Globus pallidus (tissue), 1 donor: ENCODE measurements at regions not wholly inside any gene's neighbourhood (a gene's known extent, or its start where the extent isn't known, plus 50 kb on each side); places are given as distances from the start of the nearest gene placed in this dataset.

Source experiments
- DNase-seq: peaks from one replicate; pipeline ENCODE4 v3.0.0-alpha.2; 2015; ENCODE audit warnings: low spot score

GRCh38 chr9:1757186-1757585, 258.0 kb upstream of the SMARCA2 start:
- no peak for DNase-seq

GRCh38 chr9:1759009-1759408, 256.1 kb upstream of the SMARCA2 start:
- no peak for DNase-seq

GRCh38 chr9:1759771-1760300, 255.3 kb upstream of the SMARCA2 start:
- DNase-seq, result no peak

- no peak for DNase-seq
Measured at GRCh38 chr9:1761807-1762206, 253.3 kb upstream of the SMARCA2 start.

DNA sequence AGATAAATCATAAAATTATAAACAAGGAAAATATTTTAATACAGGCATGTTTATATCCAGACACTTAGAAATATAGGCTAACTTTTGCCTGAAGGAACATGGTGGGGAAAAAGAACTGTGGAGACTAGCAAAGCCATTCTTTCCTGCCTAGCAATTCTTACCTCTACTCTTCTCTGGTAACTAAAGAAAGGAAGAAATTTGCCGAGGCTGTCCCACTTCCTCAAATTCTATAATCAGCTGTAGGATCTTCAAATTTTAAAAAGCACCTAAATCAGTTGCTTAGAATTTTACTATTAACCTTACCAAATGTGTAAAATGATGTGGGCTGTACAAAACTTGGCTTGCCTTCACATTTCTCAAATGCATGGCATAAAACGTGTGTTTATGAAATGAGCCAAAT, 249.1 kb upstream of the SMARCA2 start:
- DNase-seq, result no peak

DNA sequence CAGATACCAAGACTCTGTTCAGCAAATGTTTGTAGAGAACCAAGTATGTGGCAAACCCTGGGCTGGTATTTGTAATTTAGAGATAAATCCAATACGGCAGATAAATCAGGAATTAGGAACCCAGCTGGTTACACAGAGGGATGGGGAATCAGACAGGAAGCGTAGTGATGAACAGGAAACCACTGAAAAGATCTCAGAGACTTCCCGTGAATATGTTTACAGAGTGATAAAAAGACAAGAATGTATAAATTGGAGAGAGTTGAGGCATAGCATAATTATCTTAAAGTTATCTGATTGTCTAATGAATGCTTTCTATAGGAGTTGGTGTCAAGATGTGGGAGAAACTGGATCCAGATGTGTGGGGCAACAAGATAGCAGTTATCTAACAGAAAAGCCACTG, 246.6 kb upstream of the SMARCA2 start:
- no peak for DNase-seq

DNA sequence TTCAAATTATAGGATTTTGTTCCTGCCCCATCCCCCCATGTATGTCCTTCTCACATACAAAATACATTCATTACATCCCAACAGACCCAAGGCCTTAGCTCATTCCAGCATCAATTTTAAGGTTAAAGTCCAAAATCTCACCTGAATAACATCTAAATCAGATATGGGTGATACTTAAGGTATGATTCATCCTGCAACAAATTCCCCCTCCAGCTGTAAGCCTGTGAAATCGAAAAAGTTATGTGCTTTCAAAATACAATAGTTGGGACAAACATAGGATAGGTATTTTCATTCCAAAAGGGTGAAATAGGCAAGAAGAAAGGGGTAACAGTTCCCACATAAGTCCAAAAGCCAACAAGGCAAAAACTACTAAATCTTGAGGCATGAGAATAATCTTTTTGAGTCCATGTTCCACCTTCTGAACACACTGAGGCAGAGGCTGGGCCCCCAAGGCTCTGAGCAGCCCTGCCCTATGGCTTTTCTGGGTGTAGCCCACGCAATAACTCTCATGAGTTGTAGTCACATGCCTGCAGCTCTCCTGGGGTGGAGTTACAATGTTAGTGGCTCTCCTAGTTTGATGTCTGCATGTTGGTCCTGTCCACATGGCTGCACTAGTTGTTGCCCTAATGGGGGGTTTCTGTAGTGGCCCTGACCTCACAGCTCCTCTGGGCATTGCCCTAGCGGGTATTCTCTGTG, 243.9 kb upstream of the SMARCA2 start:
- no peak for DNase-seq

DNA sequence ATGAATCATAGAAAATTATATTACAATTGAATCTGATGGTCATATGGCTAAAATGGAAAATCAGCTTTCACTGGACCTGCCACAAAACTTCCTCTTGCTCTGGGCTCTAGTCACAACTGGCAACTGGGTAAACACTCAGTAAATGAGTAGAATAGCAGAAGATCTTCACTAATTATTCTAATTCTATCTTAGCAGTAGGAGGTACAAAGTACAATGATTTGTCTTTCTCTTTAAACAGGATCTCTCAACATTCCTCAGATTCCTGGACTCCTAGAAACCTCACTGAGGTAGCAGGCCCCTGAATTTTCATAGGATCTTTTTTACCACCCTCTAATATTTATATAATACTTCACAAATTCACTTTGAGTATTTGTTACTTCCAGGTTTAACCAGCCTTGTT, 239.9 kb upstream of the SMARCA2 start:
- DNase-seq, result no peak

GRCh38 chr9:1776668-1777067, 238.5 kb upstream of the SMARCA2 start:
- DNase-seq, result no peak

GRCh38 chr9:1791191-1791590, 224.0 kb upstream of the SMARCA2 start:
- no peak for DNase-seq

DNA sequence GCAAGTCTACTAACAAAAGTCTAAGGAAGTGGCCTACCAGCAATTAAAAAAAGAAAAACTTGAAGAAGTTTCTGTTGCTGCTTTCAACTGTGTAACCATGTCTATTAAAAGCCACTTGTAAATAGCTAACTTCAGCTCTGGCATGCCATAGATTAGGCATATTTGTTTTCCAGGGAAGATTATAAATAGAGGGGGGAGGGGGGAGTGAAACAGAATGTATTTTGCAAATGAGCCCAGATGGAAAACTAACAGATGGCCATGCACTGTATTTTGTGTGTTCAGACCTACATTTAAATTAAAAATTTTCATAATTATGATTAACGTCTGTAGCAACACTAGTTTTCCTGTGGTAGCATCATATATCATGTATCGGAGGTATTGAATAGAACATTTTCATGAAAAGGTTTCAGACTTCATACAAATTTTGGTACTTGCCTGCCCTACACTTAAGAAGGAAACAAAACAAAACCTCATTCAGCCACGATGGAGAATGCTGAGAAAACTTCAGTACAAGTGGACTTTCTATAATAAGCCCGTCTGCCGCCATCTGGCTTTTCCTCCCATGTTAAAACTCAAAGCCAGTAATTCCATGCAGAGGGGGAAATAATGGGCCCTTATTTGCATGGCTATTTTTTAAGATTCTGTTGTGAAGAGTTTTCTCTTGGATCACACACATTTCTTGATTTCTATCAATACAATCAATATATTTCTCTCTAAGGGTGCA, 220.4 kb upstream of the SMARCA2 start:
- DNase-seq, result no peak

- no peak for DNase-seq
Measured at GRCh38 chr9:1804128-1804865, 210.8 kb upstream of the SMARCA2 start.

- no peak for DNase-seq
Measured at GRCh38 chr9:1829719-1830118, 185.4 kb upstream of the SMARCA2 start.

DNA sequence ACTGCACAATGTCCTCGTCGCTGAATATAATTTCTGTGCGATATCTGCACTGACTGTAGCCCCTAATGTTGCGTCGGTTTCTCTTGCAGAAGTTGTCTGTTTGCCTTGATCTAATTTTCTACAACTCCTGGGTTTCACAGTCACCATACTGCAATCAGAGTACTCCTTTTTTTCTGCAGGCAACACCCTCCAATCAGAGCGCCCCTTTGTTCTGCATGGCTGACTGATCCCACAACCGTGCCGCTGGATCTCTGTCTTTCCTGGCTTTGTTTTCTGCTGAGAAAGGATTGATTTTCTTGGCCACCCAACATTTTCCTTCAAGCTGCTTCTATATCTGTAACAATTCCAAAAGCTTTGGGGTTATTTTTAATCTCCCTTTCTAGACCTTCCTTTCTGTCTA, 182.2 kb upstream of the SMARCA2 start:
- DNase-seq, result no peak

DNA sequence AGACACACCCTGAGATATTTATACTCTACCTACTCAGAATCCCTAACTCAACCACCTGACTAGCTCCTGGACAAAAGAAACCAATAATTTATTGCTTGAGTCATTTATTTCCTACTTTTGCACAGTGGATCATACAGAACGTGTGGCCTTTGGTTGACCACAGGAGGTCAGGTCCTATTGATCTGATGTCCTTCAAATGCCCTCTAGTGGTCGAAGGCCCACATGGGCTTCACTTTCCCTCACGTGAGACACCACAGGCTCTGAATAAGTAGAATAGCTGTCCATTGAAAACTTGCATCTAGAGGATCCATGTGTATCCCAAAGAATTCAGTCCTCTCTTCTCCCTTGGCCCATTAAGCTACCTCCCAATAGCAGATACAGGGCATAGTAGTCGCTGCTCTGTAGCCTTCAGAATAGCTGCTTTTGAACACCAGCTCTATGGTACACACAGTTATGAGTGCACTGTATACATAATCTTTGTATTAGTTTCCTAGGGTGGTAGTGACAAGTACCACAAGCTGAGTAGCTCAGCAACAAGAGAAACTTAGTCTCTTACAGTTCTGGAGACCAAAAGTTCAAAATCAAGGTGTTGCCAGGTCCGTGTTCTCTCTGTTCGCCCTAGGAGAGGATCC, 177.6 kb upstream of the SMARCA2 start:
- peak; percentile 20 for DNase-seq

DNA sequence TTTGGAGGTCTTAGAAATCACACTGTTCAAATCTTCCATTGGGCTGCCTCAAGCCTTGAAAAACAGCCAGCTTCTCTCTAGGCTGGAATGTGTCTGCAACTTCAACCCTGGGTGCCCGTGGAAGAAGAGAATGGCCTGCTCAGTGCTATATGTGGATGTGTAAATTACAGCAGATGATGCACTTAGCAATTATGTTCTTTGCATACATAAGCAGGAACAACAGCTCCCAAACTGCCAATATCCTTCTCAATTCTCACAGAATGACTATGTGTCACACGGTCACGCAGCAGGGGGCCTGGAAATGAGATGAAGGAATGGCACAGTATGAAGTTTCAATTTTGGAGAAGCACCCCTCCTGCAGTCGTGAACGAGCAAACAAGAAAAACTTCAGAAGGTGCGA, 175.2 kb upstream of the SMARCA2 start:
- DNase-seq, result no peak

DNA sequence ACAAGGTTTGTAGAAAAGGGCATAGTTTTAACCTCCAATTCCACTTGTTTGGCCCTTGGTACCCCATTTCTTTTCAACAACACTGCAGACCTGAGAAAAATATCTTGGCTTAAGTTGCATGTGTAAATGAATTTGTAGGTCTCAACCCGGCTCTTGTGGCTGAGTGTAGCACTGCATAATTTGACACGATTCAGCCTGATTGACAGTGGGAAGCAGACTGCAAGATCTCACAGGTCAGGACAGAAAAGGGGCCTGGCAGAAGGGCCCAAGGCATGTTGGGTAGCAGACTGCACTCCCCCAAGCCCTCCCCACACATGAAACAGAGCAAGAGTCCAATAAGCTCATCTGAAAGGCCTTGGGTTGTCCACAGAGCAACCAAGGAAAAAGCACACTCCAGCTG, 169.7 kb upstream of the SMARCA2 start:
- no peak for DNase-seq

GRCh38 chr9:1855726-1856125, 159.4 kb upstream of the SMARCA2 start:
- DNase-seq, result no peak

GRCh38 chr9:1857808-1858207, 157.3 kb upstream of the SMARCA2 start:
- no peak for DNase-seq

- no peak for DNase-seq
Measured at GRCh38 chr9:1869843-1870242, 145.3 kb upstream of the SMARCA2 start.

DNA sequence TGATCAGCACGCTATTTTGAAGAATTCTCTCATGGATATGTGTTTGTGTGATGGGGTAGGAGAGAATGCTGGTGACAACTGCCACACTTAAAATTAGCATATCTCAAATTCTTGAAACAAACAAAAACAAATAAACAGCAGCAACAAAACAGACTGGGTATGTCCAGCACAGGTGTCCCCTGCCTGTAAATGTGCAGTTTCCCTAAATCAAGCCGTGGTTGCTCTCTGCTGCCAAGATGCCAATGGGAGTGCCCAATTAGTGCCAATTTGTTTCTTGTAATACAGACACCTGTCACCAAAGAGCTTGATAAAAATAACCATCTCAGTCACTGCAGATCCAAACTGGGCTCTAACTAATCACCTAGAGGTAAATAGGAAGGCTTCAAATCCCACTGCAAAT, 144.2 kb upstream of the SMARCA2 start:
- no peak for DNase-seq

- DNase-seq, result no peak
Measured at GRCh38 chr9:1871626-1872419, 143.3 kb upstream of the SMARCA2 start.
